ENCODE measurements at regions not wholly inside any gene's neighbourhood (a gene's known extent, or its start where the extent isn't known, plus 50 kb on each side); places are given as distances from the start of the nearest gene placed in this dataset.

DNA sequence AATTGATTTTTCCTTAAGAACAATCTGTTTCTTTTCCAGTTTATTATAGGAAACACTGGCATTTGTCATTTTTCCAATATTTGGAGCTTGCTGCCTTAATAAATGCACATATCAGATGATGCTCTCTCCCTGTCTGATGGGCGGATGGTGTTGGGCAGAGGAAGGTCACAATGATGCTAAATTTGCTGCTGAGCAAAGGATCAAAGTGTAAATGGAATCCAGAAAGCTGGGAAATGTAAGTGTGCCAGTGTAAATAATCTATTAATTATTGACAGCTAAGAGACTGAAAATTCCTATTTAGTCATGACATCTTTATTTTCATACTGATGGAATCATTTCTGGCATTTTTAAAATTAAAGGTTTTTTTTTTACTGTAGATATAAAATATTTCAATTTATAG lies 243.2 kb downstream of the PTBP2 start:
- DNase-seq (ENCODE audit: low spot score): no peak

DNA sequence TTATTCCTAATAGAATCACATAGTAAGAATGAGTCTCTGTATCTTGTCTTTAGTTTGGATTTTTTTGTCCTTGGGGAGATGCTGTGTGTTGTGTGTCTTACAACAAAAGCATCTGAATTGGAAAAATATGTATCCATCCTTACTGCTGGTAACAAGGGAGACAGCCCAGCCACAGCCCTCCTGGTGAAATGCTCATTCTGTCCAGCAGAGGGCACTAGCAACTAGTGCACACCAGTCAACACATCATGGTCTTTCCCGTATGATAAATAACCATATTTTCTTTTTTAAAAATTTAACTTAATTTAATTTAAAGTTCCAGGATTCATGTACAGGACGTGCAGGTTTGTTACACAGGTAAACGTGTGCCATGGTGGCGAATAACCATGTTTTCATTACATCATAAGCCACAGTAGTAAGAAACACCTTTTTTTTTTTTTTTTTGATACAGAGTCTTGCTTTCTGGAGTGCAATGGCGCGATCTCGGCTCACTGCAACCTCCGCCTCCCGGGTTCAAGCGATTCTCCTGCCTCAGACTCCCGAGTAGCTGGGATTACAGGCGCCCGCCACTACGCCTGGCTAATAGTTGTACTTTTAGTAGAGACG lies 245.1 kb downstream of the PTBP2 start:
- peak; percentile 44 for DNase-seq (ENCODE audit: low spot score)

DNA sequence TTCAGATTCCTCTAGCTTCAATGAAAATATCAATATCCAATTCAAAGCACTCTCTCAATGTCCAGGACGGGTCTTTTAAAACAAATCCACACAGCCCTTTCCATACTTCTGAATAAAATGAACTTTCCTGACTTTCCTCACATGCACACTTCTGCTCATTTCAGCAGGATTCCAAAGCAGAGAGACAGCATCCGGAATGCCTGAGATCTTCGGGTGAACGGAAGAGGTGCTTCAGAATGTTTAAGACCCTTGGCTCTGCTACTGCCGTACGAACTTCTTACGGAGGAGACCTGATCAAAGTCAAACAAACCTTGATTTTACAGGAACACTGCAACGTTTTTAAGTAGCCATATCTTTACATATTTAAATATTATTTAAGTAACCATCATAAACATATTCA lies 245.7 kb downstream of the PTBP2 start:
- DNase-seq (ENCODE audit: low spot score): no peak

DNA sequence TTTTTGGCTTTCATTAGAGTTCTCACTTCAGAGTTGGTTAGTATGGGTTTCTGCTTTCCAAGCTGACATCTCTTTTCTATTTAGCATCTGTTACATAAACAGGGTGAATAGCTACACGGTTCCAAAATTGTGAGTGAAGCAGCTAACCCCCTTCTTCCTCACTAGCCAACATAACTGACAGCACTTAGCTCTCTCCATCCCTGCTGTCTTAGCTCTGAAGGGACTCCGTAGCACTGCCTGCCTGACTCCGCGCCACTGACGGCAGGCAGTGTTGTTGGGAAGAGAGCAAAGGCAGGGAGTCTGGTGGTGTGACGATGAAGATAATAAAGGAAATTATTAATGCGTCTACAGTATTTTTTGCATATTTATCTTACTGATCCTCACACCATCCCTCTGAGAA lies 247.0 kb downstream of the PTBP2 start:
- DNase-seq (ENCODE audit: low spot score): no peak

DNA sequence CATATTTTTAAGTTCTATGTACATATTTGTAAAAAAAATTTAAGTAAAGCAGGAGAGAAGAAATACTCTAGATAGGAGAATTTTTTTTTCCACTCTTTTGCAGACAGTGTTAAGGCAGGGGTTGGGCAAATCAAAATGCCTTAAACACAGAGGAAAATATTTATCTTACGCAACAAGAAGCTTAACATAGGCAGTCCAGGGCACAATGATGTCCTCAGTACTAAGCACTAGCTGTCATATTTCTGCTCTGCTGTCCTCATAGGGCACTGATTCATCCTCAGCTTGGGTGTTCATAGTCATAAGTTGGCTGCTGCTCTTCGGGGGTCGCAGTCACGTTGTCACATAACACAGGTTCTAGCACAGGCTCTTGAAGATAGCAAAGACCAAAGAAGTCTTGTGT lies 247.4 kb downstream of the PTBP2 start:
- no peak for DNase-seq (ENCODE audit: low spot score)

DNA sequence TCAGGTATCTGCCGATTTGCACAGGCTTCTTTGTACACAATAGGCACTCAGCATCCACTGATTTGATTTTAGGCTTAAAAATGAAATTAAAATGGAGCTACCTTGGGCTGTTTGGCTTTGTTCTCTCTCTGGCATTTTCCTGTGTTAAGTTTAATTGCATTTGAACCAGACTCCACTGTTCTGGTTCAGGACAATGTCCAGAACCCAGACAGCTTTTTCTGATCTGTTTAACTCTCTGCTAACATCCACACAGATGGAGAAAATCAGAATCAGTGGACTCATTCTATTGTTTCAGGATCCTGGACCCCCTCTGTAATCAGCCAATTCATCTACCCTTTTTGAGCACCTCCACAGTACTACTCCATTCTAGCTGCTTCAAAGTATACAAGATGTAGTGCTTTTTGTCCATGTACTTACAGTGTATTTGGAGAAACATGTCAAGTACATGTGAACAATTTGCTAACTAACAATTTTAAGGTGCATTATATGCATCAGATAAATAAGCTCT lies 248.1 kb downstream of the PTBP2 start:
- DNase-seq (ENCODE audit: low spot score): no peak

DNA sequence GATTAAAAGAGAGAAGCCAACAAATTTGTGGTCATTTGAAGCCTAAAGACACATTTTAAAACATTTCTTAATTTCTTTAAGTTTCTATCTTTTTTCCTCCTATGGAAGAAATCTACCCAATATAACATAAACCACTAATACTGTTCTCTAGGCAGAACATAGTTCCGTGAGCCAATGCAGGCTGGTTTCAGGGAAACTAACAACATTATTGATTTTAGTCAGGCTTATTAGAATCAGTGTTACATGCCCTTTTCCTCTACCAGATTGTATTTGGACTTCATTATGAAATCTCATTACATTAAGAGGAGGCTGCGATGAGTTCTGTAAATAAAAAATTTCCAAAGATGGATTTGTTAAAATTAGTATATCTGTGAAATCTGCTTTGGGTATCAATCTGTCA lies 249.9 kb downstream of the PTBP2 start:
- DNase-seq (ENCODE audit: low spot score): no peak

DNA sequence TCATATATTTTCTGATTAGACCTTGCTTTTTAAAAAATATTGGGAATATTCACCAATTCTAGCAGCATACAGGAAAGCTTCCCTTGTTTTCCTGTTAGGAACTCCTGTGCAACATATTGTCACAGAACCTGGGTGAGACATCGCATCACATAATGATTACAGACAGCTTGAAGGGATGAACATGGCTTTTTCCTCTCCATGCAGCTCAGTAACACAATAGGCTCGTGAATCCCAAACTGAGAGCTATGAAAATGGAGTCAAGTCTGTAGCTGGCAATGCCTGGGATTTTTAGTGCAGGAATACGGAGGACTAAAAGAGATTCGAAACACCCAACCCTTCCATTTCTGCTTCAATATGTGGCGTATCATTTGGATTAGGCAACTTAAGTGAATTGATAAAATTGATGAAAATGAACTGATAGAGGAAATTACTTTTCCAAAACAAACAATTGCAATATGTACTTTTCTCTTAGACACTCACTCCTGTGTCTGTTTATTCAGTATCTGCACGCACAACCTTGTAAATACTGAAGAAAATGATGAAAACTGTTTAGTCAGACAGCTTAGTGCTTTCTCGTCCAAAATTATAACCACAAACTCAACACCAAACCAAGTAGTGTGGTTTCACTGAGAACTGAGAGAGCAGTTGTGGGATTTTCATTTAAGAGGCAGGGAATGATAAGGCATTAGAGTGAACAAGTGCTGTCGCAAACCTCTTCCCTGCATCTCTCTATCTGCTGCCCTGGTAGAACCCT lies 250.4 kb downstream of the PTBP2 start:
- no peak for DNase-seq (ENCODE audit: low spot score)

DNA sequence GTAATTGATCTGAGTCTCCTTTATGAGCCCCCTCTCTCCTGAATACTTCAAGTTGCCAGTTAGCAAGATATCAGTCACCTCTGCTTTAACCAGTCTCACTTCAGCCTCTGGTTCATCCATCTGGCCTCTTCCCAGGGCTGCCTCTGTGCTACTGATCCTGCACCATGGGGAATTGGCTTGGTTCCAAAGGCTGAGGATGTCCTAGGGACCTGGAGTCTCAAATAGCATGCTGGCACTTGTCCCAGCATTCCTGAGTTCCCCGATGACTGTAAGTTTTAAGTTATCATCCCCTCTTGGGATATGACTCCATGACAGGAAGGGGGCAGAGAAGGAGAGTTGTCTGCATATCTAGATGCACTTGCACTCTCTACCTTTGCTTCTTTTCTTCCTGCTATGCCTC lies 252.0 kb downstream of the PTBP2 start:
- no peak for DNase-seq (ENCODE audit: low spot score)

DNA sequence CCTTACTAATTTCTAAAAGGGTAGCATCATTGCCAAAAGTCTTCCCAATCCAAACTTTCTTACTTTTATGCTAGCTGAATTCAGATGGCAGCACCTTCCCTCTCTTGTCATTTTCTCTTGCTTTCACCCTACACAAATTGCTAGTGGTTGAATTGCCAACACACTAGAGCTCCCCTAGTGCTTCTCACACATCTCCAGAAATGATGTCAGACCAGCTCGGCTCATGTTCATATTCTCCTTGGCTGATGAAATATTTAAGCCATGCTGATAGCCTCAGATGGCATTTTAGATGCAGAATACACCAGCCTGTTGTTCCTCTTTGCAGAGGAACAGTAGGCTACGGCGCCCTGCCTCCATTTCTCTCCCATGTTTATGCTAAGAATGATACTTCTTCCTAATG lies 256.9 kb downstream of the PTBP2 start:
- no peak for DNase-seq (ENCODE audit: low spot score)

DNA sequence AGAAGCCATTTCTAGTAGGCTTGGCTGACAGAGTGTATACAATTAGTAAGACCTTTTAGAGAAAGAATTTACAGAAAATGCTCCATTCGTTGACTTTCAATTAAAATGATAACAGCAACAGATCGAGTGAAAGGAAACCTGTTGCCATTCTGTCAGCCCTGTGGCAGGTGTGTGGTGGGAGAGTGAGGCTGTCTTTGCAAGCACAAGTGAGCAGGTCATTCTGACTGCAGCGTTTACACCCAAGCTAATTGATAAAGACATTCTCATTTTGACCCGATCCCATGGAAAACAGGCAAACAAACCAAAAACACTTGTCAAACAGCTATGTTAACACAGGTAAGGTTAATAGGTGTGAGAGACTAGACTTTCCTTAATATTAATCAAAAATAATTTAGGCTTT lies 257.3 kb downstream of the PTBP2 start:
- DNase-seq (ENCODE audit: low spot score): no peak

DNA sequence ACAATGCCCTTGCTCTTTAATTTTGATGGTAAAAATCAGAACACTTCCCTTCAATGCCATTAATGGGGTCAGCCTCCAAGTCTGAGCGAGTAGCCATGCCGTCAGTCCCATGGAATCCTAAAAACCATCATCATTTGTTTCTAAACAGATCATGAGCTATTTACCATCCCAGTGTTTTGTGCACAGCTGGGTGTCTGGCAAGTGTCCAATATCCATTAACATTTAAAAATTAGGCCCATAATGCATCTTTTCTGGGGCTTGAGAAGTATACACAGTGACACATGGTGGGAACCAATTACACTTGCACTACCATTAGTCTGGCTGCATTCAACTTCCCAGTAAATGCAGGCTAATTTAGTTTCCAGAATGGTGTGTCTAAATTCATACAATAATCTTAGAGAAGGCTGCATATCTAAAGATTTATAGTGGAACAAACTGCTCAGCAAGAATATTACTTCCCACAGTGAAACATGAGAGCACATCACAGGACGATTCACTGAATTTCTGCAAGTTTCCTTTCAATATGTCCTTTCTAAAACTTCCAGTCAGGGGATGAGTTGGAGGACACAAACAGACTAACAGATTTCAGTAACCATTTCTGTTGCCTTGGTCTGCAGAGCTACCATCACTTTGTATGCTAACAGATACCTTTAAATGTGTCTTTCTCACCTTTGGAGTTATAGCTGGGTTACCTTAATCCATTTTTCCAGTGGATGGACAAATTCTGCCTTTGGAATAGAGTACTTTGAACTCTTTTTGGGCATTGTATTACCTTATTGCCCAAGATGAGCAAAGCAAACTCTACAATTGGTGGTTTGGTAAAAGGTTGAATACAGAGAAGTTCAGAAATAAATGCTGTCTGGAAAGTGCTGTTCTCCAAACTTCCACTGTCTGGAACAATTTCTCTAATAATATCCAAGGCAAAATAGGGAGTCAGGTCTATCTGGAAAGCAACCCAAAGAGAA lies 258.0 kb downstream of the PTBP2 start:
- no peak for DNase-seq (ENCODE audit: low spot score)

DNA sequence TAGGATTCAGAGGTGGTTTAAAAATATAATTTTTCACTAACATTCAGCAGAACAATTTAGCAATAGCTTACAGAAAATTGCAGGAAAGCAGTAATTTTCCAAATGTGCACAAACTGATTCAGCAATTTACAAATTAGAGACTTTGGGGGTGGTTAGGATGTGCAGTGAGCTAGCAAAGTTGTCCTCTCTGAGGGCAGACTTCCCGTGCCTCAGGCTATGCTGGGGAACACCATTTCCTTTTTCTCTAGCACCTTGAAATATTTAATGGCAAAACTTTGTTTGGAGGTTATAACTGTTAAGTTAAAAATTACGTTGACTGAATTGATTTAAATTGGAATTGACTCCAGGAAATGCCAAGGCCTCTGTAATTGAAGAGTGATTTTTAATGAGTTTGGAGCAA lies 258.9 kb downstream of the PTBP2 start:
- DNase-seq (ENCODE audit: low spot score): no peak

DNA sequence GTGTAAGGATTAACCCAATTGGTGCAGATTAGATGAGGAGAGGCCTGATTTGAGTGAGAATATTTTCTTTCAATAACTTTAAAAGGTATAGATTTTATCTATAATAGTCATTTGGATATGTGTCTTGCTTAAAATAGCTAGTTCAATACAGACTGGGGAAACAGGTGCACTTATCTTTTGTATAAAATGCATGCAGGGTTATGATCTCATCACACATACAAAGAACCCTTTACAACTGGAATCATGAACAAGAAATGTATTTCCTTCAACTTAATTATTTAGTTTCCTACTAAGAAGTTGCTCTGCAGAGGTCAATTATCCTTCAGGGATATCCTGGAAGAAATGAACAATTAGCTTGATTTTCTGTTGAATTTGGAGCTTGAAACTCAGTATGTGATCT lies 259.6 kb downstream of the PTBP2 start:
- DNase-seq (ENCODE audit: low spot score): no peak

DNA sequence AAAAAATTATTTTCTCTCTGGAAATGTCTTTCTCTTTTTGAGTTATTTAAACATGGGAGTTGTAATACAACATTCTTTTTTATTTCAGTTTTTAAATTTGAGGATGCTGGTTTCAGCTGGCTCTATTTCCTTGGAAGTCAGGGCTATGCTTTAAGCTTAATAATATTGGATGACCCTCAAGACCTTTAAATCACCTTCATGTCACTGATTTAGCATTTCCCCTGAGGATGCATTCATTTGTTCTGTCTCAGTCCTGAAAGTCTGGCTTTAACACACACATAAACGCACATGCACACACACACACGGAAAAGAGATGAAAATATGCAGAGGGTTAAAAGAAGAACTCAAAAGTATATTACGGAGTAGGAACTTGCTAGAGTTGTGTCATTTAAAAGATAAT lies 260.5 kb downstream of the PTBP2 start:
- DNase-seq (ENCODE audit: low spot score): no peak

DNA sequence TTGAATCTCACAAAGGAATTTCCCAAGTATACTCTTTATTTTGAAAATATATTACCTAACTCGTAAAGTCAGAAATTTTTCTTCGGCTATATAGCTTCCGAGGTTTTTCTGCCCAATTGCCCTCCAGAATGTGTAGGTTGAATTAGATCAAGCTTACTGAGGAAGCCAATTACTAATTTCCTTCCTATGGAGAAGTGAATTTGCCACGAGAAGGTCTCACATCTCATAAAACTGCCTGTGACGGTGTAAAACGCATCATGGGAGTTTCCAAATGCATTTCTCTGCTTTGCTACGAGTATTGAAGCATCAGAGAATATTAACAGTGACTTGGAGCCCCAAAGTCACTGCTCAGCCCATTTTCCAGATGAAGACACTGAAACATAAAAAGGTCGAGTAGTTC lies 262.3 kb downstream of the PTBP2 start:
- no peak for DNase-seq (ENCODE audit: low spot score)

DNA sequence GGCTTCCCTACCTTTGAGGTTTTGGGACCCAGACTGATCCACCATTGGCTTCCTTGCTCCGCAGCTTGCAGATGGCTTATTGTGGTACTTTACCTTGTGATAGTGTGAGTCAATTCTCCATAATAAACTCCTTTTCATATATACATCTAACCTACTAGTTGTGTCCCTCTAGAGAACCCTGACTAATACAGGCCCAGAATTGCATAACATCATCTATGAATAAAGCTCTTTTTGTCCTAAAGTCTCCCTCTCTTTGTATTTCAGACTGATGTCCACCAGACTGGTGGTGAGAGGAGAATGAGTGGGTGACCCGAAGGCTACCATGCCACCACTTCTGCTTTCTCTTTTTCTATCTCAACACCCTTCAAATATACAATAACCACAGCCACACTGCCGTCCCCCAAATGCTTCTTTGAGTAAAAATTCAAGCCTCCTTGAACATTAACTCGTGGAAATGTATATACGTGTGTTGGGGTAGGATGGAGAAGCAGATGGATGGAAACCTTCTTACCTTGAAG lies 265.7 kb downstream of the PTBP2 start:
- DNase-seq (ENCODE audit: low spot score): no peak

DNA sequence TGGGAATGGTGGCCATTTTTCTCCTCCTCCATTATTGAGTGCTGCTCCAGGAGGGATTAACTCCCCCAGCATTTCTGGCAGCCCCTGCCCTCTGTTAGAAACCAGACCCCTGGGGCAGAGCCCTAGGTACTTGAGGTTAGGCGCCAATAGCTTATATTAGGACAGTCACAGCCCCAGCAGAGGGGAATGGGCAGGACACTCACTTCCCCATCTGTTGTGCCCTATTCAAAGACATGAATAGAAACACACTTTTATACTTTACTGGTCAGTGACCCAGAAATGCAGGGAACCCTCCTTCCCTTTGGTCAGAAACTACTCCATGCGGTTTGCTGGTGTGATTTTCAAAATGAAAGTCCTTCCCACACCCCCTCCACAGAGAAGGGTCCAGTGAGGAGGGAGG lies 267.7 kb downstream of the PTBP2 start:
- no peak for DNase-seq (ENCODE audit: low spot score)

DNA sequence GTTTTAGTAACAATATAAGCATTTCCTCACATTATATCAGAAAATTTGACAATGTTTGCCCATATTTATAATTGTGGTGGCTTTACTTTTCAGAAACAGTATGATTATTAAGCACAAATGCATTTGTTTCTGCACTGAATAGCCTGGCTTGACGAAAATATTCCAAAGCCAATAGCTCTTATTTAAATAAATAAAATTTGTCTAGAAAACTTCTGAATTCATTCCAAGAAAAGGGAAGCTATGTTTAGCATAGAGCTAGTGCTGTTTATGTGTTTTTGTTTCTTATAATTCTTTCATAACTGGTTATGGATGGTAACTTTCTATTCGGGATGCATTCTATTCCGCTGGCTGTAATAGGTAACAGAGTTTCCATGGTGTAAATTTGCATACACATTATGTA lies 268.6 kb downstream of the PTBP2 start:
- DNase-seq (ENCODE audit: low spot score): no peak

DNA sequence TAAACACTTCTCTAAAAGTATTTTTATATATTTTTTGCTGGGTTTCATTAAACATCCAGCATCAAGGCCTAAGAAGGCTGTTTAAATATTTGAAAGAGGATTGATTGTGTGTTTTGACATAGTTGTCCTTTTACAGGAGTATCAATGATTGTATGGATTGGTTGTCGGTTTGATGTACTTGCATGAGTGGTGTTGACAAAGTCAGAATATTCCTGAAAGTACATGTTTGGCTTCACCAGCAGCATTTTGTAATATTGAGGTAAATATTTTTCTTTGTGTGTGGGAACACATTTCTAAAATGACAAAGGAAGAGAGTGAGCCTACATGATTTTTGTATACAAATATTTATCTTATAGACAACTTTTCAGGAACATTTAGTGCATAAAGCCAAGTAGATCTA lies 269.7 kb downstream of the PTBP2 start:
- DNase-seq (ENCODE audit: low spot score): no peak

DNA sequence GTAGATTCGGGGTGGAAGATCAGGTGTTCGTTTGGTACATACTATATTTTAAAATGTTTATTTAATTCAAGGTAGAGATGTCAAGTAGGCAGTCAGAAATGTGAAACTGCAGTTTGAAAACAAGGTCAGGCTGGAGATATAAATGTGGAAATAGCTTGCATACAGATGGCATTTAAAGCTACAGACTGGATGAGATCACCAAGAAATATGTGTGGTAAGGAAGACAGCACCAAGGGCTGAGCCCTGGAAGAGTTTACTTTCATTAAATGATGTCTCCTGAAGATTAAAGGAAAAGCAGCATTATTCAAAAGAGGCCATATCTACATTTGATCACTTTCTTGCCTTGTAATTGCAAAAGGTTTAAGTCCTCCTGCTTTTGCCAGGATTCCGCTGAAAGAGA lies 271.3 kb downstream of the PTBP2 start:
- DNase-seq (ENCODE audit: low spot score): no peak

DNA sequence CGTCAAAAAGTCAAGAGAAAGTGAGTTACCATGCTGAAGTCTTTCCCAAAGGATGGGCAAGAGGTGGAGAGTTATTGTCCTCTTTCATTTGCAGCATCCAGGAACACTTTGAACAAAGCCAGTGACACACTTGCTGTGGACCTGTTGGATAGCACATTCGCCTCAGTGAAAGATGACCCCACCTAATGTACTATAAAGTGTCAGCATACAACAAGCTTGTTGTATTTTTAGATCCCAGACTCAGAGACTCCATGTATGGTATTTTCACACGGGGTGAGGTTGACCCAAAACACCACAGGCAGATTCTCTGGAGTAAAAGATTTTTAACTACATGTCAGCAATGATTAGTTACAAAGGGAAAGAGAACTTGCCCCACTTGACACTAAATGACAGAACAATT lies 273.8 kb downstream of the PTBP2 start:
- DNase-seq (ENCODE audit: low spot score): no peak

DNA sequence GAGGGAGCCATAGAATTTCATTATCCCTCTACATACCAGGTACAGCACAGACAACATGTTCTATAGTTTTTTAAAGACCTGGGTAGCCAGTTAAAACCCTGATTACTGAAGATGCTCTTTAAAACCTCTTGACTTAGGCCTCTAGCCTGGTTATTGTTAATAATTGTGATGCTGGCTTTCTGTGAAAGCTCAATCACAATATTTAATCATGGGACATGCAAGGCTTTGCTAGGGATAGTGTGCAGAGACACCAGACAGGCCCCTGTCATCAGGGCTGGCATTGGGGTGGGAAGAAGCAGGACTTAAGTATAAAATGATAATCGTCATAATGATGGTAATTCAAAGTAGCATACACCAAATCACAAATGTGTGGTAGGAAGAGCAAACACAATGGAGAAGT lies 274.4 kb downstream of the PTBP2 start:
- no peak for DNase-seq (ENCODE audit: low spot score)
